ENCODE measurements at regions not wholly inside any gene's neighbourhood (a gene's known extent, or its start where the extent isn't known, plus 50 kb on each side); places are given as distances from the start of the nearest gene placed in this dataset.

GRCh38 chr16:66189951-66190350, 176.5 kb upstream of the CDH5 start:
- no peaks in the 10 kb centered on the region for H3K36me3 ChIP-seq (ENCODE audit: low read depth)
- TF ChIP-seq, protein P1, sequence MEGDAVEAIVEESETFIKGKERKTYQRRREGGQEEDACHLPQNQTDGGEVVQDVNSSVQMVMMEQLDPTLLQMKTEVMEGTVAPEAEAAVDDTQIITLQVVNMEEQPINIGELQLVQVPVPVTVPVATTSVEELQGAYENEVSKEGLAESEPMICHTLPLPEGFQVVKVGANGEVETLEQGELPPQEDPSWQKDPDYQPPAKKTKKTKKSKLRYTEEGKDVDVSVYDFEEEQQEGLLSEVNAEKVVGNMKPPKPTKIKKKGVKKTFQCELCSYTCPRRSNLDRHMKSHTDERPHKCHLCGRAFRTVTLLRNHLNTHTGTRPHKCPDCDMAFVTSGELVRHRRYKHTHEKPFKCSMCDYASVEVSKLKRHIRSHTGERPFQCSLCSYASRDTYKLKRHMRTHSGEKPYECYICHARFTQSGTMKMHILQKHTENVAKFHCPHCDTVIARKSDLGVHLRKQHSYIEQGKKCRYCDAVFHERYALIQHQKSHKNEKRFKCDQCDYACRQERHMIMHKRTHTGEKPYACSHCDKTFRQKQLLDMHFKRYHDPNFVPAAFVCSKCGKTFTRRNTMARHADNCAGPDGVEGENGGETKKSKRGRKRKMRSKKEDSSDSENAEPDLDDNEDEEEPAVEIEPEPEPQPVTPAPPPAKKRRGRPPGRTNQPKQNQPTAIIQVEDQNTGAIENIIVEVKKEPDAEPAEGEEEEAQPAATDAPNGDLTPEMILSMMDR (IDR thresholded peaks at IDR 0.05; ENCODE audit: poor library complexity, severe bottlenecking): no peak
- no peaks in the 10 kb centered on the region for H3K9me3 ChIP-seq (ENCODE audit: severe bottlenecking)
- H3K4me1 ChIP-seq (ENCODE audit: insufficient read depth, poor library complexity, severe bottlenecking): peaks cover 12% of the 10 kb centered on the region
- no peak overlapping the region for H3K4me3 ChIP-seq (ENCODE audit: severe bottlenecking)
- H3K27me3 ChIP-seq (ENCODE audit: insufficient read depth, poor library complexity, severe bottlenecking): no peaks in the 10 kb centered on the region
- peak overlapping the region; percentile 13 for H3K27ac ChIP-seq (ENCODE audit: poor library complexity, severe bottlenecking)
- ATAC-seq (ENCODE audit: low read depth) (peak; percentile 91), DNase-seq (ENCODE audit: low spot score) (no peak)

DNA sequence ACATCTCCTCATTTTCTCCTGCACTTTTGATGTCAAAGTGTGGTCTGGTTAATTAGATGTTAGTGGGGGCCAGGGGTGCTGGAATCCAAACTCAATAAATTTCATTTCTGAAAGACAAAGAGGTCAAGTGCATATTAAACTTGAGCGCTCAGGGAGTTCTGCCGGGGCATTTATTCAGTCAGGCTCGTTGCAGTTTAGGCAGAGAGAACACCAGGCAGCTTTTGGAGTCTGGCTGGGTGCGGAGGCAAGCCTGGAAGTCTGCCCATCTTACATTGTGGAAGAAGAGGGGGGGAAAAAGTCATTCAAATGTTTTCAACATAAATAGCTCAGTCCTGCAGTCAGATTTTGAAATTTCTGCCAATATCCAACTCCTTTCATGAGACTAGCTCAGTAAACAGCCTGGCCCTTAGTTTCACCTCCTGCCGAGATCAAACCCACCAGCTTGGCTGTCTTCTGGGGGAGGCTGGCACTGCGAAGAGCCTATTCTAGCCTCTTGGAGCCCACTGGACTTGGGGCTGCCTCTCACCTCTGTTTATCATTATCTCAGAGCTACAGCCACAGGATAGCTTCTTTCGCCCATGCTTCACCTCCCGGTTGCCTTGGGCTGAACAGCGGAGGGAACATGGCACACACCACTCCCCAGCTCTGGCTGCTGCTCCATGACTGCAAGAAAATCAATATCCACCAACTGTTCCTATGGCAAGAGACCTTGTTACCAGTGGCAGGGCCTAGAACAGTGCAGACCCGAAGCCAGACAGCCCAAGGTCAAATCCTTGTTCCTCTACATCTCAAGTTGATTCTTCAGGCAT, 177.4 kb upstream of the CDH5 start:
- no peak for DNase-seq (ENCODE audit: low spot score)
- ATAC-seq (ENCODE audit: low read depth): no peak; the same call in 2 of the 3 replicates
- Histone ChIP-seq H3K4me3 (ENCODE audit: severe bottlenecking) (no peak overlapping the region), H3K36me3 (ENCODE audit: low read depth) (no peaks in the 10 kb centered on the region), H3K27ac (ENCODE audit: poor library complexity, severe bottlenecking) (peak overlapping the region; percentile 13), H3K27me3 (ENCODE audit: insufficient read depth, poor library complexity, severe bottlenecking) (no peaks in the 10 kb centered on the region), H3K9me3 (ENCODE audit: severe bottlenecking) (no peaks in the 10 kb centered on the region), H3K4me1 (ENCODE audit: insufficient read depth, poor library complexity, severe bottlenecking) (peaks cover 12% of the 10 kb centered on the region)
- TF ChIP-seq, protein P1 (IDR thresholded peaks at IDR 0.05; ENCODE audit: poor library complexity, severe bottlenecking): no peak

DNA sequence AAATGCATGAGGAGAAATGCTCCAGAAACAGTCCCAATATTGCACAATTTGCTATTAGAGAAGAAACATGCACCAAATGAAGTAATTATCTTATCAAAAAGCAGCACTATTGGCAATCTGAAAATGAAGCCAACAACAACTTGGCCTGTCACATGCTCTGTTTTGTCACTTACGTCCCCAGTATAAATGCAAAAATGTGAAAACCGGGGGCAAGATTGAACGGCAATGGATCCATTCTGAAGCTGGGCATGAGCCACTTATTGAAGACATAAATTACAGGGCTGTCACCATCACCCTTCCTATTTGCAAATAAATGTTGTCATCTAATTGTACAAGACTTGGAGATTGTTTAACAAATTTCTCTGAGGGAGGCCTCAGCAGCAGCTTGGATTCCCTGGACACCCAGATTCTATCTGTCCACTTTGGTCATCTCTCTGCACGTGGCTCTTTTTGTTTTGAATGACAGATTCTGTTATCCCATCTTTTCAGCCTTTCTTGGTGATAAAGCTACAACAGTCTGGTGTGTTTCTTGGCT, 180.2 kb upstream of the CDH5 start:
- Histone ChIP-seq H3K4me1 (ENCODE audit: insufficient read depth, poor library complexity, severe bottlenecking) (peaks cover 12% of the 10 kb centered on the region), H3K4me3 (ENCODE audit: severe bottlenecking) (no peak overlapping the region), H3K36me3 (ENCODE audit: low read depth) (no peaks in the 10 kb centered on the region), H3K27me3 (ENCODE audit: insufficient read depth, poor library complexity, severe bottlenecking) (no peaks in the 10 kb centered on the region), H3K9me3 (ENCODE audit: severe bottlenecking) (no peaks in the 10 kb centered on the region), H3K27ac (ENCODE audit: poor library complexity, severe bottlenecking) (no peak overlapping the region)
- TF ChIP-seq, protein P1 (IDR thresholded peaks at IDR 0.05; ENCODE audit: poor library complexity, severe bottlenecking): no peak
- ATAC-seq (ENCODE audit: low read depth): no peak
- DNase-seq (ENCODE audit: low spot score): no peak

DNA sequence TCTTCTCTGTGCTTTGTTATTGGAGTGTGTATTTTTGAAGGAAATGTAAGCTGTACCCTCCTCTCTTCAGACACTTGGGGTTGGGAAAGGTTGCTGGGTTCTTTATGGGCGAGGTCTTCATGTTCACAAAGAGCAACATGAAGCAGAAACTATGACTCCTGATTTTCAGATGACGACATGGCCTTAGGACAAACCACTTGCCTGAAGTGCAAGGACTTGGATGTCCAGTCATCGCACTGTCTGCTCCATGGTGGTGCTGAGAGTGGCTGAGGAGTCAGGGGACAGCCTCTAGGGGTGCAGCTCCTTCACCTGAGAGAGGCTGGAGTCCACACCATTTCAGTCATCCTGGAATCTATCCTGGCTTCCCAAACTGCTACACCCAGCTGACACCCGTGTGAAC, 183.9 kb upstream of the CDH5 start:
- TF ChIP-seq, protein P1 (IDR thresholded peaks at IDR 0.05; ENCODE audit: poor library complexity, severe bottlenecking): no peak
- H3K4me3 ChIP-seq (ENCODE audit: severe bottlenecking): no peak overlapping the region
- H3K36me3 ChIP-seq (ENCODE audit: low read depth): no peaks in the 10 kb centered on the region
- no peaks in the 10 kb centered on the region for H3K27me3 ChIP-seq (ENCODE audit: insufficient read depth, poor library complexity, severe bottlenecking)
- ATAC-seq (ENCODE audit: low read depth) (no peak), DNase-seq (ENCODE audit: low spot score) (no peak)
- H3K27ac ChIP-seq (ENCODE audit: poor library complexity, severe bottlenecking): no peak overlapping the region
- H3K9me3 ChIP-seq (ENCODE audit: severe bottlenecking): peaks cover 4% of the 10 kb centered on the region
- no peaks in the 10 kb centered on the region for H3K4me1 ChIP-seq (ENCODE audit: insufficient read depth, poor library complexity, severe bottlenecking)

DNA sequence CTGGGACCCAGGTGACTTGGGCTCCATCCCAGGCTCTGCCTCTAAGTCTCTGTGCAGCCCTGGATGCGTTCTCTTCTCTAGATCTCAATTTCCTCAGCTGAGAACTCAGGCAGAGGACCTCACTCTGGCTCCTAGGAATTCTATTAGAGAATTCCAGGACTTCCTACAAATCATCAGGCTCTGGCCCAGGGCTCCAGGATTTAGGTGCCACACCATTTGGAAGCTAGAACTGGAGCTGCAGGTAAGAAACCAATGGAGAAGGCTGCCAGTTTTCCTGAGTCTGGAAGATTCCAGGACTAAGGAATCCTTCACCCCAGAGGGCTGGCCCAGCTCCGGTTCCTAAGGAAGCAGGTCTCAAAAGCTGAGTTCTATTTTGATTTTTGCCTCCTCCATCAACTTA, 189.8 kb upstream of the CDH5 start:
- DNase-seq (ENCODE audit: low spot score): no peak
- Histone ChIP-seq H3K27me3 (ENCODE audit: insufficient read depth, poor library complexity, severe bottlenecking) (no peaks in the 10 kb centered on the region), H3K4me1 (ENCODE audit: insufficient read depth, poor library complexity, severe bottlenecking) (no peaks in the 10 kb centered on the region), H3K36me3 (ENCODE audit: low read depth) (no peaks in the 10 kb centered on the region), H3K9me3 (ENCODE audit: severe bottlenecking) (peaks cover 4% of the 10 kb centered on the region), H3K4me3 (ENCODE audit: severe bottlenecking) (no peak overlapping the region), H3K27ac (ENCODE audit: poor library complexity, severe bottlenecking) (no peak overlapping the region)
- TF ChIP-seq, protein P1 (IDR thresholded peaks at IDR 0.05; ENCODE audit: poor library complexity, severe bottlenecking): no peak
- no peak for ATAC-seq (ENCODE audit: low read depth)
